ENCODE measurements at regions not wholly inside any gene's neighbourhood (a gene's known extent, or its start where the extent isn't known, plus 50 kb on each side); places are given as distances from the start of the nearest gene placed in this dataset.

DNA sequence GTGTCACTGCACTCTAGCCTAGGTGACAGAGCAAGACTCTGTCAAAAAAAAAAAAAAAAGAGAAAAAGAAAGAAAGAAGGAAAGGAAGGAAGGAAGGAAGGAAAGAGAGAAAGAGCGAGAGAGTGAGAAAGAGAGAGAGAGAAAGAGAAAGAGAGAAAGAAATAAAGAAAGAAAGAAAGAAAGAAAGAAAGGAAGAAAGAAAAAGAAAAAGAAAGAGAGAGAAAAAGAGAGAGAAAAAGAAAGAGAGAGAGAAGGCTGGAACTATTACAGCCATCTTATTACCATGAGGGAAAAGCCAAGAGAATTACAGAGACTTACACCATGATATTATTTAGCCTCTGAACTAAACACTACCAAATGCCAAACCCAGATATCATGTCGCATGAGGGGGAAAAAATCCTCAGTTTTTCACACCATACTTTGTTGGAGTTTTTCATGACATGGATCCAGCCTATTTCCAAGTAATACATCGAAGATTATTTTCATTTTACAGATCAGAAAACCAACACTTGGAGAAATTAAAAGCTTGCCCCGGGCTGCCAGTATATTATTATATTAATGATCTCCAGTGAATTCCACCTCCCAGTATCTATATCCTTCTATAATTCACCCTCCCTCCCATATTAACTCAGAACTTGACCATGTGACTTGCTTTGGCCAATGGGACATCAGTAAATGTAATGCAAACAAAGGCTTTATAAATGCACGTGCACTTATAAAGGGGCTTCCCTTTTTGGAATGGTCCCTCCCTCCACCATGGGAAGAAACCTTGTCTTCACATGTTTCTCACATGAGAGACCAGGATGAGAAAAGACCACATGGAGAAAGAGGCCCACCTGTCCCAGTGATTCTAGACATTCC, 148.6 kb downstream of the MIS18A start:
- TF ChIP-seq, protein P1, sequence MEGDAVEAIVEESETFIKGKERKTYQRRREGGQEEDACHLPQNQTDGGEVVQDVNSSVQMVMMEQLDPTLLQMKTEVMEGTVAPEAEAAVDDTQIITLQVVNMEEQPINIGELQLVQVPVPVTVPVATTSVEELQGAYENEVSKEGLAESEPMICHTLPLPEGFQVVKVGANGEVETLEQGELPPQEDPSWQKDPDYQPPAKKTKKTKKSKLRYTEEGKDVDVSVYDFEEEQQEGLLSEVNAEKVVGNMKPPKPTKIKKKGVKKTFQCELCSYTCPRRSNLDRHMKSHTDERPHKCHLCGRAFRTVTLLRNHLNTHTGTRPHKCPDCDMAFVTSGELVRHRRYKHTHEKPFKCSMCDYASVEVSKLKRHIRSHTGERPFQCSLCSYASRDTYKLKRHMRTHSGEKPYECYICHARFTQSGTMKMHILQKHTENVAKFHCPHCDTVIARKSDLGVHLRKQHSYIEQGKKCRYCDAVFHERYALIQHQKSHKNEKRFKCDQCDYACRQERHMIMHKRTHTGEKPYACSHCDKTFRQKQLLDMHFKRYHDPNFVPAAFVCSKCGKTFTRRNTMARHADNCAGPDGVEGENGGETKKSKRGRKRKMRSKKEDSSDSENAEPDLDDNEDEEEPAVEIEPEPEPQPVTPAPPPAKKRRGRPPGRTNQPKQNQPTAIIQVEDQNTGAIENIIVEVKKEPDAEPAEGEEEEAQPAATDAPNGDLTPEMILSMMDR (IDR thresholded peaks at IDR 0.05) = no peak
- TF ChIP-seq, protein P2, sequence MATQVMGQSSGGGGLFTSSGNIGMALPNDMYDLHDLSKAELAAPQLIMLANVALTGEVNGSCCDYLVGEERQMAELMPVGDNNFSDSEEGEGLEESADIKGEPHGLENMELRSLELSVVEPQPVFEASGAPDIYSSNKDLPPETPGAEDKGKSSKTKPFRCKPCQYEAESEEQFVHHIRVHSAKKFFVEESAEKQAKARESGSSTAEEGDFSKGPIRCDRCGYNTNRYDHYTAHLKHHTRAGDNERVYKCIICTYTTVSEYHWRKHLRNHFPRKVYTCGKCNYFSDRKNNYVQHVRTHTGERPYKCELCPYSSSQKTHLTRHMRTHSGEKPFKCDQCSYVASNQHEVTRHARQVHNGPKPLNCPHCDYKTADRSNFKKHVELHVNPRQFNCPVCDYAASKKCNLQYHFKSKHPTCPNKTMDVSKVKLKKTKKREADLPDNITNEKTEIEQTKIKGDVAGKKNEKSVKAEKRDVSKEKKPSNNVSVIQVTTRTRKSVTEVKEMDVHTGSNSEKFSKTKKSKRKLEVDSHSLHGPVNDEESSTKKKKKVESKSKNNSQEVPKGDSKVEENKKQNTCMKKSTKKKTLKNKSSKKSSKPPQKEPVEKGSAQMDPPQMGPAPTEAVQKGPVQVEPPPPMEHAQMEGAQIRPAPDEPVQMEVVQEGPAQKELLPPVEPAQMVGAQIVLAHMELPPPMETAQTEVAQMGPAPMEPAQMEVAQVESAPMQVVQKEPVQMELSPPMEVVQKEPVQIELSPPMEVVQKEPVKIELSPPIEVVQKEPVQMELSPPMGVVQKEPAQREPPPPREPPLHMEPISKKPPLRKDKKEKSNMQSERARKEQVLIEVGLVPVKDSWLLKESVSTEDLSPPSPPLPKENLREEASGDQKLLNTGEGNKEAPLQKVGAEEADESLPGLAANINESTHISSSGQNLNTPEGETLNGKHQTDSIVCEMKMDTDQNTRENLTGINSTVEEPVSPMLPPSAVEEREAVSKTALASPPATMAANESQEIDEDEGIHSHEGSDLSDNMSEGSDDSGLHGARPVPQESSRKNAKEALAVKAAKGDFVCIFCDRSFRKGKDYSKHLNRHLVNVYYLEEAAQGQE (IDR thresholded peaks at IDR 0.05; ENCODE audit: insufficient read depth in 1 of 2, low read depth in 2 of 2, low read length in 1 of 2) = no peak
- no peak for TF ChIP-seq SIN3A (IDR thresholded peaks at IDR 0.05; ENCODE audit: borderline replicate concordance, insufficient read depth, low read depth, low read length)

Measured in Panc1 (cell line).